ENCODE measurements at regions not wholly inside any gene's neighbourhood (a gene's known extent, or its start where the extent isn't known, plus 50 kb on each side); places are given as distances from the start of the nearest gene placed in this dataset.

GRCh38 chr2:156852210-156852609 is 405.3 kb upstream of the GALNT5 start:
- no peaks in the 10 kb centered on the region for H3K4me1 ChIP-seq
- DNase-seq = no peak
- no peaks in the 10 kb centered on the region for H3K9me3 ChIP-seq
- H3K36me3 ChIP-seq = no peaks in the 10 kb centered on the region
- TF ChIP-seq CTCF (IDR thresholded peaks at IDR 0.05) (no peak), POLR2A (IDR thresholded peaks at IDR 0.05) (no peak)
- H3K4me3 ChIP-seq = no peak overlapping the region
- H3K27ac ChIP-seq = no peak overlapping the region
- no peaks in the 10 kb centered on the region for H3K27me3 ChIP-seq

- TF ChIP-seq POLR2A (IDR thresholded peaks at IDR 0.05) = no peak
- no peak for TF ChIP-seq CTCF (IDR thresholded peaks at IDR 0.05)
- no peaks in the 10 kb centered on the region for H3K9me3 ChIP-seq
- H3K4me3 ChIP-seq = no peak overlapping the region
- DNase-seq = no peak
- no peaks in the 10 kb centered on the region for H3K27me3 ChIP-seq
- H3K4me1 ChIP-seq = no peaks in the 10 kb centered on the region
- H3K27ac ChIP-seq = no peak overlapping the region
- no peaks in the 10 kb centered on the region for H3K36me3 ChIP-seq
These were observed 404.8 kb upstream of the GALNT5 start for GRCh38 chr2:156852681-156853080.

GRCh38 chr2:156864325-156864724 is 393.2 kb upstream of the GALNT5 start:
- H3K36me3 ChIP-seq = no peaks in the 10 kb centered on the region
- no peaks in the 10 kb centered on the region for H3K27me3 ChIP-seq
- no peak for DNase-seq
- H3K4me3 ChIP-seq = no peak overlapping the region
- TF ChIP-seq CTCF (IDR thresholded peaks at IDR 0.05) (no peak), POLR2A (IDR thresholded peaks at IDR 0.05) (no peak)
- no peaks in the 10 kb centered on the region for H3K9me3 ChIP-seq
- H3K4me1 ChIP-seq = no peaks in the 10 kb centered on the region
- no peak overlapping the region for H3K27ac ChIP-seq

- DNase-seq = no peak
These were observed 392.8 kb upstream of the GALNT5 start for GRCh38 chr2:156864753-156865152.

GRCh38 chr2:156867201-156867600 is 390.3 kb upstream of the GALNT5 start:
- H3K4me1 ChIP-seq = no peaks in the 10 kb centered on the region
- no peak for DNase-seq
- no peaks in the 10 kb centered on the region for H3K36me3 ChIP-seq
- H3K4me3 ChIP-seq = no peak overlapping the region
- no peaks in the 10 kb centered on the region for H3K27me3 ChIP-seq
- H3K27ac ChIP-seq = no peak overlapping the region
- no peak for TF ChIP-seq CTCF (IDR thresholded peaks at IDR 0.05)
- TF ChIP-seq POLR2A (IDR thresholded peaks at IDR 0.05) = no peak
- H3K9me3 ChIP-seq = no peaks in the 10 kb centered on the region

More at GRCh38 chr2:156864753-156865152, 392.8 kb upstream of the GALNT5 start:
- TF ChIP-seq CTCF (IDR thresholded peaks at IDR 0.05) (no peak), POLR2A (IDR thresholded peaks at IDR 0.05) (no peak)
- Histone ChIP-seq H3K36me3 (no peaks in the 10 kb centered on the region), H3K4me3 (no peak overlapping the region), H3K4me1 (no peaks in the 10 kb centered on the region), H3K27ac (no peak overlapping the region), H3K9me3 (no peaks in the 10 kb centered on the region), H3K27me3 (no peaks in the 10 kb centered on the region)

- no peak for DNase-seq
- H3K9me3 ChIP-seq = no peaks in the 10 kb centered on the region
- TF ChIP-seq POLR2A (IDR thresholded peaks at IDR 0.05) (no peak), CTCF (IDR thresholded peaks at IDR 0.05) (no peak)
These were observed 382.8 kb upstream of the GALNT5 start for GRCh38 chr2:156874707-156875106.

More at GRCh38 chr2:156874707-156875106, 382.8 kb upstream of the GALNT5 start:
- Histone ChIP-seq H3K27ac (no peak overlapping the region), H3K36me3 (no peaks in the 10 kb centered on the region), H3K4me3 (no peak overlapping the region), H3K4me1 (no peaks in the 10 kb centered on the region), H3K27me3 (no peaks in the 10 kb centered on the region)
